ENCODE measurements at regions not wholly inside any gene's neighbourhood (a gene's known extent, or its start where the extent isn't known, plus 50 kb on each side); places are given as distances from the start of the nearest gene placed in this dataset.

DNA sequence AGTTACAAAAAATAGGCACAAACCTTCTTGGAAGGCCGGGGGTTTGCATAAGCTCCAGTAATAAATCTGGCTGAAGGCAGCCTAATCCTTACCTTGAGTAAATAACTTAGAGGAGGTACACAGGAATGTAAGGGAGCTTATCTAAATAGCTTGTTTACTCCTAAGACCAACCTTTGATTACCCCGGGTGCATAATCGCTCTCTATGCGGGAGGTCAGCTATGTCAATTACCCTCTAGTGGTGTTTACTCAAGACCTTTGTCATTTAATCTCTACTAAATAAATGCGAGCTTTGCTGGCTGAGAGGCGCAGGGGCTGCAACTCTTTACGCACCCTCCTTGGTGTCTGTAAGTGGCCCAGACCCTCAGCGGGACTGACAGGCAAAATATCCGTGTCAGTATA lies 50.2 kb upstream of the MAP9 start:
- TF ChIP-seq, protein P1, sequence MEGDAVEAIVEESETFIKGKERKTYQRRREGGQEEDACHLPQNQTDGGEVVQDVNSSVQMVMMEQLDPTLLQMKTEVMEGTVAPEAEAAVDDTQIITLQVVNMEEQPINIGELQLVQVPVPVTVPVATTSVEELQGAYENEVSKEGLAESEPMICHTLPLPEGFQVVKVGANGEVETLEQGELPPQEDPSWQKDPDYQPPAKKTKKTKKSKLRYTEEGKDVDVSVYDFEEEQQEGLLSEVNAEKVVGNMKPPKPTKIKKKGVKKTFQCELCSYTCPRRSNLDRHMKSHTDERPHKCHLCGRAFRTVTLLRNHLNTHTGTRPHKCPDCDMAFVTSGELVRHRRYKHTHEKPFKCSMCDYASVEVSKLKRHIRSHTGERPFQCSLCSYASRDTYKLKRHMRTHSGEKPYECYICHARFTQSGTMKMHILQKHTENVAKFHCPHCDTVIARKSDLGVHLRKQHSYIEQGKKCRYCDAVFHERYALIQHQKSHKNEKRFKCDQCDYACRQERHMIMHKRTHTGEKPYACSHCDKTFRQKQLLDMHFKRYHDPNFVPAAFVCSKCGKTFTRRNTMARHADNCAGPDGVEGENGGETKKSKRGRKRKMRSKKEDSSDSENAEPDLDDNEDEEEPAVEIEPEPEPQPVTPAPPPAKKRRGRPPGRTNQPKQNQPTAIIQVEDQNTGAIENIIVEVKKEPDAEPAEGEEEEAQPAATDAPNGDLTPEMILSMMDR (optimal IDR thresholded peaks at IDR 0.05 in 1 of 3, IDR thresholded peaks at IDR 0.05 in 1 of 3, conservative IDR thresholded peaks at IDR 0.05 in 1 of 3; ENCODE audit: extremely low read depth in 1 of 3, insufficient read depth in 2 of 3, low read length in 3 of 3), result no peak
- TF ChIP-seq EZH2 (IDR thresholded peaks at IDR 0.05; ENCODE audit: low read length), result no peak
